Trophoblast cell (in vitro differentiated cells and primary cell): ENCODE measurements at regions not wholly inside any gene's neighbourhood (a gene's known extent, or its start where the extent isn't known, plus 50 kb on each side); places are given as distances from the start of the nearest gene placed in this dataset.

Experiments used
- DNase-seq, 2 donors: peaks; one replicate each; pipeline ENCODE4 v3.0.0-alpha.2; 2016
- H2AFZ ChIP-seq: 2 replicates; pipeline ENCODE4 v1.6.1; 2013; ENCODE audit warnings: low read length, moderate library complexity, mild to moderate bottlenecking; ENCODE audit not compliant: insufficient read depth, poor library complexity
- H2AK5ac ChIP-seq: 2 replicates; pipeline ENCODE4 v1.6.1; 2013; ENCODE audit warnings: mild to moderate bottlenecking, low read length
- H2BK120ac ChIP-seq: 2 replicates; pipeline ENCODE4 v1.6.1; 2013; ENCODE audit warnings: low read length, mild to moderate bottlenecking, moderate library complexity; ENCODE audit not compliant: insufficient read depth, poor library complexity
- H2BK12ac ChIP-seq: 2 replicates; pipeline ENCODE4 v1.6.1; 2013; ENCODE audit warnings: mild to moderate bottlenecking, low read length, moderate library complexity
- H2BK5ac ChIP-seq: 2 replicates; pipeline ENCODE4 v1.6.1; 2013; ENCODE audit warnings: low read length, low read depth, moderate library complexity, mild to moderate bottlenecking; ENCODE audit not compliant: poor library complexity
- H3K14ac ChIP-seq: 2 replicates; pipeline ENCODE4 v1.6.1; 2013; ENCODE audit warnings: mild to moderate bottlenecking, low read length
- H3K18ac ChIP-seq: 2 replicates; pipeline ENCODE4 v1.6.1; 2013; ENCODE audit warnings: mild to moderate bottlenecking, low read length
- H3K23ac ChIP-seq: 2 replicates; pipeline ENCODE4 v1.6.1; 2013; ENCODE audit warnings: low read length
- H3K27ac ChIP-seq: 2 replicates; pipeline ENCODE4 v1.5.1; 2013; ENCODE audit warnings: low read depth, mild to moderate bottlenecking, inconsistent platforms, low read length, moderate library complexity
- H3K27me3 ChIP-seq: 2 replicates; pipeline ENCODE4 v1.6.1; 2013; ENCODE audit warnings: inconsistent platforms, mild to moderate bottlenecking, low read length, moderate library complexity; ENCODE audit not compliant: insufficient read depth
- H3K36me3 ChIP-seq, 2 experiments: 1 replicate in 1 of 2; 2 replicates in 1 of 2; pipeline ENCODE4 v1.6.1; 2013; ENCODE audit warnings: low read length in 2 of 2, mild to moderate bottlenecking in 2 of 2, moderate library complexity in 1 of 2; ENCODE audit not compliant: insufficient read depth in 2 of 2, control insufficient read depth in 1 of 2
- H3K4ac ChIP-seq: 2 replicates; pipeline ENCODE4 v1.6.1; 2013; ENCODE audit warnings: low read depth, mild to moderate bottlenecking, low read length, moderate library complexity
- H3K4me1 ChIP-seq, 2 experiments: 1 replicate in 1 of 2; 2 replicates in 1 of 2; pipeline ENCODE4 v1.6.1; 2013; ENCODE audit warnings: low read length in 2 of 2, mild to moderate bottlenecking in 2 of 2, moderate library complexity in 1 of 2; ENCODE audit not compliant: insufficient read depth in 2 of 2, control insufficient read depth in 1 of 2
- H3K4me2 ChIP-seq: 2 replicates; pipeline ENCODE4 v1.6.1; 2013; ENCODE audit warnings: inconsistent platforms, mild to moderate bottlenecking, low read length, moderate library complexity
- H3K4me3 ChIP-seq: 2 replicates; pipeline ENCODE4 v1.5.1; 2013; ENCODE audit warnings: mild to moderate bottlenecking, low read depth, low read length, inconsistent platforms
- H3K79me1 ChIP-seq: one replicate; pipeline ENCODE4 v1.6.1; 2013; ENCODE audit warnings: low read length
- H3K79me2 ChIP-seq: 2 replicates; pipeline ENCODE4 v1.6.1; 2013; ENCODE audit warnings: low read length, mild to moderate bottlenecking; ENCODE audit not compliant: control insufficient read depth, insufficient read depth, poor library complexity
- H3K9ac ChIP-seq: 2 replicates; pipeline ENCODE4 v1.6.1; 2013; ENCODE audit warnings: mild to moderate bottlenecking, low read length
- H3K9me3 ChIP-seq: 2 replicates; pipeline ENCODE4 v1.6.1; 2013; ENCODE audit warnings: low read depth, mild to moderate bottlenecking, control low read depth, inconsistent platforms, low read length; ENCODE audit not compliant: insufficient read depth
- H4K12ac ChIP-seq: 2 replicates; pipeline ENCODE4 v1.6.1; 2013; ENCODE audit warnings: low read depth, mild to moderate bottlenecking, low read length, moderate library complexity
- H4K8ac ChIP-seq: 2 replicates; pipeline ENCODE4 v1.6.1; 2013; ENCODE audit warnings: low read depth, mild to moderate bottlenecking, low read length, moderate library complexity
- H4K91ac ChIP-seq: one replicate; pipeline ENCODE4 v1.6.1; 2013; ENCODE audit warnings: low read depth, mild to moderate bottlenecking, low read length, moderate library complexity
- WGBS: extraction: QIAGEN DNeasy Blood & Tissue Kit; methylation state at CpG from one replicate; pipeline ENCODE4 v1.1.7; 2013; ENCODE audit warnings: missing lambda C conversion rate; ENCODE audit not compliant: insufficient read length, insufficient coverage; ENCODE audit errors: extremely low coverage; 5-methylcytosine and 5-hydroxymethylcytosine counted together

DNA sequence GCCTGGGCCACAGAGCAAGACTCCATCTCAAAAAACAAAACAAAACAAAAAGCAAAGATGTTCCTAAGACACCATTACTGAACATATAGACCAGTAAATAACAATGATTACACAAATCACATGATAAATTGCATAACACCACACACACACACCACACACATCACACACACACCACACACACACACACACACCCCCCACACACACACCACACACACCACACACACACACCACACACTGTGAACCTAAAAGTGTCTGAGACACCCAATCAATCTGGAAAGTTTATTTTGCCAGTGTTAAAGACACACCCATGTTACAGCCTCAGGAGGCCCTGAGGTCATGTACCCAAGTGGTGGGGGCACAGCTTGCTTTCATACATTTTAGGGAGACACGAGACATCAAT lies 62.6 kb upstream of the ASAP2 start:
- H3K79me2 ChIP-seq = no peaks in the 10 kb centered on the region

DNA sequence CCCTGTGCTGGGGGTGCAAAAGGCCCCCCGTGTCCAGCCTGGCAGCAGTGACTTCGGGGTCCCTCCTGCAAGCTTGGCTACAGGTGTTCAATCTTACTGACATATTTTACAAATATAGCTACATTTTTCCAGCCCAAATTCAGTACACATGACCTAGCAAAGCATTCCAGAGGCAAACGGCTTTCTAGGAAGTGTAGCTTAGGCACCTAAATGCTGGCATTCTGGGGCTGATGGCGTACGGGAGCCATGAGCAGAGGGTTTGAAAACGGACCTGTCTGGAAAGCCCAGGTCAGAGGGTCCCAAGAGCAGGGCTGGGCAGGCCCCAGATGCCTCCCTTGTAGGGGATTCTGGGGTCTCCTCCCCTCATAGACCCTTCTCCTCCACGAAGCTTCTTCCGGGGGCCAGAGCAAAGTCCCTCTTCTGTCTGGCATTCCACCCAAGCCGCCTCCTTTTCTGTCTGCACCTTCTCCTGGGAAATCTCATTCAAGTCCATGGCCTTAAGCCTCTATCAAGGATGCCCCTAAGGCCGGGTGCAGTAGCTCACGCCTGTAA lies 63.3 kb upstream of the ASAP2 start:
- H2AFZ ChIP-seq = no peak overlapping the region
- H2AK5ac ChIP-seq = peak overlapping the region; percentile 16
- H3K4me3 ChIP-seq = no peak overlapping the region
- H4K91ac ChIP-seq = peak overlapping the region; percentile 14
- H3K79me1 ChIP-seq = no peaks in the 10 kb centered on the region
- no peak overlapping the region for H3K23ac ChIP-seq
- peak overlapping the region; percentile 77 for H2BK12ac ChIP-seq
- H3K9me3 ChIP-seq = no peaks in the 10 kb centered on the region
- peak overlapping the region; percentile 40 for H3K14ac ChIP-seq
- no peak overlapping the region for H3K9ac ChIP-seq
- H4K12ac ChIP-seq = no peak overlapping the region
- no peak overlapping the region for H3K27ac ChIP-seq
- no peak overlapping the region for H2BK120ac ChIP-seq
- no peak overlapping the region for H3K4ac ChIP-seq
- WGBS = no CpG with 5 or more reads among the region's 11 CpGs
- peak in 1 of 2 donors; percentile 19 for DNase-seq
- H3K36me3 ChIP-seq = no peaks in the 10 kb centered on the region
- peak overlapping the region; percentile 41 for H3K4me2 ChIP-seq
- H3K18ac ChIP-seq = peak overlapping the region; percentile 51
- no peaks in the 10 kb centered on the region for H3K27me3 ChIP-seq
- H2BK5ac ChIP-seq = peak overlapping the region; percentile 13
- H4K8ac ChIP-seq = peak overlapping the region; percentile 19
- peaks cover 2 to 10% of the 10 kb centered on the region in 2 experiments for H3K4me1 ChIP-seq
- no peaks in the 10 kb centered on the region for H3K79me2 ChIP-seq

More for the DNA sequence above, 62.6 kb upstream of the ASAP2 start:
- H4K8ac ChIP-seq = no peak overlapping the region
- H2BK120ac ChIP-seq = no peak overlapping the region
- H3K27me3 ChIP-seq = no peaks in the 10 kb centered on the region
- no peak overlapping the region for H4K91ac ChIP-seq
- no peaks in the 10 kb centered on the region for H3K9me3 ChIP-seq
- H3K23ac ChIP-seq = no peak overlapping the region
- H3K36me3 ChIP-seq = no peaks in the 10 kb centered on the region
- no peak overlapping the region for H3K9ac ChIP-seq
- no peak overlapping the region for H2AFZ ChIP-seq
- H3K27ac ChIP-seq = no peak overlapping the region
- no peak overlapping the region for H3K4ac ChIP-seq
- H3K14ac ChIP-seq = no peak overlapping the region
- no peaks in the 10 kb centered on the region for H3K79me1 ChIP-seq
- H2AK5ac ChIP-seq = peak overlapping the region; percentile 22
- no peak overlapping the region for H3K4me2 ChIP-seq
- H2BK5ac ChIP-seq = no peak overlapping the region
- H3K4me1 ChIP-seq = peaks cover 2 to 10% of the 10 kb centered on the region in 2 experiments
- H4K12ac ChIP-seq = no peak overlapping the region
- H3K18ac ChIP-seq = no peak overlapping the region
- no peak for DNase-seq
- no peak overlapping the region for H3K4me3 ChIP-seq
- peak overlapping the region; percentile 32 for H2BK12ac ChIP-seq
- WGBS = no CpG with 5 or more reads among the region's 1 CpG

DNA sequence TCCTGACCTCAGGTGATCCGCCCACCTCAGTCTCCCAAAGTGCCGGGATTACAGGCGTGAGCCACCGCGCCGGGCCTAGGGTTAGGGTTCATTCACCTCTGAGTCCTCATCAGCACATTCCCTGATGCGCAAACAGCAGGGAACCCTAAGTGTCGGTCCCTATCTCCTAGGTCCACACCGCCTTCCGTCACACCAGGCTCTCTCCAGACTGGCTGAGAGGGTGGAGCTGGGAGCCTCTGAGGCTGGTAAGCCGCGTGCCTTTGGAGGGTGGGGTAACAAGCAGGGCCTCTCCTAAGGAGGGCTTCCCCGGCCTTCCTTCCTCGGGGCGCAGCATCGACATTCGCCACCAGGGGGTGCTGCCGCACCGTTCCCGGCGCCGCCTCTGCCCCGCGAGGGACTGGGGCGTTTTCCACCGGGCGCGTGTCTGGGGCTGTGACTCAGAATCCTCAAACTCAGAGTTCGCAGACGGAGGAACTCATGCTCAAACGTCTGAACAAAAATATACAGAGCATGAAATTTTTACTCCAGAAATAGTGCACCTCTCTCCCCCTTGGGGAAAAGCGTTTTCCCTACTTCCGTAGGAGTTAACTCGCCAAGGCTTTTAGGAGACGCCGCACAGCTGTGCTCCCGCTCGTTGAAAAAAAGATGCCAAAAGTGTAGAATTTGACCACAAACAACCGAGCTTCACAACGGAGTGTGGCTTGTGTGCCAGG lies 63.9 kb upstream of the ASAP2 start:
- no peaks in the 10 kb centered on the region for H3K27me3 ChIP-seq
- no peak overlapping the region for H3K9ac ChIP-seq
- no peaks in the 10 kb centered on the region for H3K79me1 ChIP-seq
- peak overlapping the region; percentile 77 for H2BK12ac ChIP-seq
- peak overlapping the region; percentile 41 for H3K4me2 ChIP-seq
- H3K23ac ChIP-seq = no peak overlapping the region
- peak overlapping the region; percentile 14 for H4K91ac ChIP-seq
- no peak overlapping the region for H3K27ac ChIP-seq
- H2AK5ac ChIP-seq = no peak overlapping the region
- no peak overlapping the region for H3K4me3 ChIP-seq
- H3K4ac ChIP-seq = no peak overlapping the region
- H2BK120ac ChIP-seq = no peak overlapping the region
- H3K79me2 ChIP-seq = no peaks in the 10 kb centered on the region
- H3K4me1 ChIP-seq = peaks cover 2 to 10% of the 10 kb centered on the region in 2 experiments
- peak overlapping the region; percentile 19 for H4K8ac ChIP-seq
- peak overlapping the region; percentile 9 for H2BK5ac ChIP-seq
- H3K36me3 ChIP-seq = no peaks in the 10 kb centered on the region
- DNase-seq = peak; percentile 74 to 93
- H3K9me3 ChIP-seq = no peaks in the 10 kb centered on the region
- no peak overlapping the region for H3K14ac ChIP-seq
- H4K12ac ChIP-seq = no peak overlapping the region
- WGBS = no CpG with 5 or more reads among the region's 40 CpGs
- H2AFZ ChIP-seq = no peak overlapping the region
- H3K18ac ChIP-seq = peak overlapping the region; percentile 51

DNA sequence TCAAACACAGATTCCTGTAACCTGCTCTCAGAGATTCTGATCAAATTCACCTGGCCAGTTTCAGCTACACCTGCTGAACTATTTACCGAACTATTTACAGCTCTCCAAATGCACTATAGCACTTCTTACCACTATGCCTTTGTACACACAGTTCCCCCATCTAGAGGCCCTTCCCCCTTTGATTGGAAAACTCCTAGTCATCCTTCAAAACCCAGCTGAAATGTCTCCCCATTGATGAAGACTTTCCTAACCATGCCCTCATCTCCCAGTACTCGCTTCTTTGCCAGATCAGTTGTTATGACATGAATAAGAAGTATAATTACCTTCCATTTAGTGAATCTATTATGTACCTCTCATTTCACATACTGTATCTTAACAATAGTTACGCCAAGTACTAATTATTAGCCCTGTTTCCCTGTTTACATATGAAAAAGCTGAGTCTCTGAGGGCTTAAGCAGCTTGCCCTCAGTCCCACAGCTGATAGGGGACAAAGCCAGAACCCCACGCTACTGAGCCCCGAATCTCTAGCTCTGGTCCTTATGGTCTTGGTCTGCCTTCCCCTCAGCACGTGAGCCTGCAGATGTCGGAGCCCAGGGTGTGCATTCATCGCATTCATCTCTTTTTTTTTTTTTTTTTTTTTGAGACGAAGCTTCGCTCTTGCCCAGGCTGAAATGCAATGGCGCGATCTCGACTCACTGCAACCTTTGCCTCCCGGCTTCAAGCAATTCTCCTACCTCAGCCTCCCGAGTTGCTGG lies 64.7 kb upstream of the ASAP2 start:
- no peak overlapping the region for H3K27ac ChIP-seq
- H3K18ac ChIP-seq = no peak overlapping the region
- no peak overlapping the region for H4K8ac ChIP-seq
- no peak overlapping the region for H2AFZ ChIP-seq
- H3K9ac ChIP-seq = no peak overlapping the region
- H4K12ac ChIP-seq = no peak overlapping the region
- no CpG with 5 or more reads among the region's 15 CpGs for WGBS
- peak in 1 of 2 donors; percentile 19 for DNase-seq
- no peaks in the 10 kb centered on the region for H3K79me2 ChIP-seq
- H3K9me3 ChIP-seq = no peaks in the 10 kb centered on the region
- peaks cover 2 to 10% of the 10 kb centered on the region in 2 experiments for H3K4me1 ChIP-seq
- H3K23ac ChIP-seq = no peak overlapping the region
- no peak overlapping the region for H2BK120ac ChIP-seq
- no peak overlapping the region for H2AK5ac ChIP-seq
- H3K14ac ChIP-seq = no peak overlapping the region
- H3K4me2 ChIP-seq = no peak overlapping the region
- H4K91ac ChIP-seq = no peak overlapping the region
- H3K4me3 ChIP-seq = no peak overlapping the region
- no peaks in the 10 kb centered on the region for H3K79me1 ChIP-seq
- no peak overlapping the region for H2BK5ac ChIP-seq
- H3K27me3 ChIP-seq = no peaks in the 10 kb centered on the region
- no peaks in the 10 kb centered on the region for H3K36me3 ChIP-seq
- no peak overlapping the region for H3K4ac ChIP-seq
- no peak overlapping the region for H2BK12ac ChIP-seq
